Fibroblast of upper back skin (primary cell): ENCODE measurements at regions not wholly inside any gene's neighbourhood (a gene's known extent, or its start where the extent isn't known, plus 50 kb on each side); places are given as distances from the start of the nearest gene placed in this dataset.
A peak's percentile ranks its signal among the peaks of the same experiment; 100 is the strongest.

ENCODE experiments used
- DNase-seq: peaks from one replicate; pipeline ENCODE4 v3.0.0-alpha.2; 2013

GRCh38 chr4:144580430-144580829, 65.5 kb upstream of the HHIP start:
- DNase-seq: no peak

DNA sequence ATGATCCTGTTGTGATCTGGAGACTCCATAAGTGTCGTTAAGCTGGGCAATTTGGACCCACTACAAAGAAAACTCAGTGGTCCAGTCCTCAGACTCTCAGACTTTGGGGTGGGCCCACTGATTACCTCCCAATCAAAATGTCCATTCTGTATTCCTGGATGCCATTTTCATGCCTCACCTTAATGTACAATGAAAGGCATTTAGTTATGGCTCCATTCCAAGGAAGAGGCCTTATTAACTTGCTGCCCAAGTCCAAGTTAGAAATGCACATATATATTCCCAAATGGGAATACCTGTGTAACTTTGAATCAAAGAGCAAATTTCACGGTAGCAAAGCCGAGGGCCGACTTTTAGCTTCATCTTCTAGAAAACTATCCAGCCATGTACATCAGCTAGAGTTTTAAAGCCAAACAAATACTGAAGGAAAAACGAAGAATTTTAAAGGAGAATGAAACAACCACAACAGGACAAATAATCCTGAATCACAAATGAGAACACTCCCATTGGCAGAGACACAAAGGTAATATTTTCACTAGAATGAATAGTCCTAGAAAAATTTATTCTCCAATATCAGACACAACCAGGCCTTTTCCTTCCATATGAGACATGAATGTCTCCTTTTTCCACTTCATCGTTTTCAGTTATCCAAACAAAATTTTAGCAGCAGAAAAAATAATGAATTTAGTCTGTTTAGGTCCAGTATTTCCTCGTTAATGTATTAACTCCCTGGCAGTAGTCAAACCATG, 63.7 kb upstream of the HHIP start:
- peak; percentile 70 for DNase-seq

- DNase-seq: no peak
Observed at GRCh38 chr4:144582975-144583374, 63.0 kb upstream of the HHIP start.

GRCh38 chr4:144583658-144584057, 62.3 kb upstream of the HHIP start:
- peak; percentile 71 for DNase-seq

GRCh38 chr4:144584428-144584827, 61.5 kb upstream of the HHIP start:
- DNase-seq: no peak

GRCh38 chr4:144589512-144589911, 56.4 kb upstream of the HHIP start:
- no peak for DNase-seq

GRCh38 chr4:144590020-144590419, 55.9 kb upstream of the HHIP start:
- no peak for DNase-seq

DNA sequence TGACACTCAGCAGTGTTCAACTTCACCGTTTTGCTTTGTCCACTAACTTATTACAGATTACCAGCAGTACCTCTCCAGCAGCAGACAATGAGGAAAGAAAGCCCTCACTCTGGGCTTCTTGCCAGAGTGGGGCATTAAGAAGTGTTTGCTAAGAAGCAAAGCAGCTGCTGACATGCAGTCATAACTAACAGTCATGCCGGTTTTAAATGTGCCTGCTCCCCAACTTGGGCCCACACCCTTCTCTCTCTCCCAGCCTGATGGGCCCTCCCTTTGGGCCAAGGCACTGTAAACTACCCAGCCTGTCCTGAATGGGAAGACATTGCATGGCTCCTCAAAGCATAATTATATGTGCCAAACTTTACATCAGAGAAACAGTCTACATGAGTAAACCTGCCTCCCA, 54.6 kb upstream of the HHIP start:
- DNase-seq: peak; percentile 90

GRCh38 chr4:144592264-144592663, 53.7 kb upstream of the HHIP start:
- DNase-seq: no peak

GRCh38 chr4:144594471-144594986, 51.4 kb upstream of the HHIP start:
- peak; percentile 46 for DNase-seq

GRCh38 chr4:144595681-144596080, 50.3 kb upstream of the HHIP start:
- no peak for DNase-seq
